AG04449 (cell line): ENCODE measurements at regions not wholly inside any gene's neighbourhood (a gene's known extent, or its start where the extent isn't known, plus 50 kb on each side); places are given as distances from the start of the nearest gene placed in this dataset.

Experiments used
- CTCF ChIA-PET: fragments of 350-600 bp; formaldehyde crosslinking; extraction: SDS; loops from one replicate; lab custom pipeline; 2021; ENCODE audit warnings: antibody characterized with exemption; lab: Yijun Ruan, JAX
- POLR2A ChIA-PET: fragments of 400-600, 350-600 bp; formaldehyde crosslinking; extraction: SDS; loops from one replicate; lab custom pipeline; 2020; ENCODE audit warnings: antibody characterized with exemption, inconsistent platforms; lab: Yijun Ruan, JAX
- DNase-seq: peaks from one replicate; pipeline ENCODE4 v3.0.0-alpha.2; 2010; ENCODE audit warnings: low read depth, low spot score
- H3K4me3 ChIP-seq: 2 replicates; pipeline ENCODE4 v1.5.1; 2011; ENCODE audit warnings: low read depth, mild to moderate bottlenecking, control low read depth, low read length
- TF ChIP-seq, protein P1 (sequence below): IDR thresholded peaks from one replicate; pipeline ENCODE4 v1.5.1; 2011; ENCODE audit warnings: mild to moderate bottlenecking, moderate library complexity, low read length, control low read depth, inconsistent platforms; ENCODE audit not compliant: insufficient read depth; ENCODE audit errors: missing control alignments

DNA sequence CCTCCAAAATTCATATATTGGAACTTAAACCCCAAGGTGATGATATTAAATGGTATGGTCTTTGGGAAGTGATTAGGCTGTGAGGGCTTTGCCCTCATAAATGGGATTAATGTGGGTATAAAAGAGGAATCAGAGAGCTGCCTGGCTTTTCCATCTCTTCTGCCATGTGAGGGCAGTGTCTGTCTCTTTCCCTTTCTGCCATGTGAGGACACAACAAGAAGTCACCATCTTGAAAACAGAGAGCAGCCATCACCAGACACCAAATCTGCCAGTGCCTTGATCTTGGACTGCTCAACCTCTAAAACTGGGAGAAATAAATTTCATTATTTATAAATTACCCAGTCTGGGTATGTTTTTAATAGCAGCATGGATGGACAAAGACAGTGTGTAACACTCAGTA lies 263.0 kb downstream of the PAX1 start:
- ChIA-PET CTCF (no interaction called here), POLR2A (no interaction called here)

DNA sequence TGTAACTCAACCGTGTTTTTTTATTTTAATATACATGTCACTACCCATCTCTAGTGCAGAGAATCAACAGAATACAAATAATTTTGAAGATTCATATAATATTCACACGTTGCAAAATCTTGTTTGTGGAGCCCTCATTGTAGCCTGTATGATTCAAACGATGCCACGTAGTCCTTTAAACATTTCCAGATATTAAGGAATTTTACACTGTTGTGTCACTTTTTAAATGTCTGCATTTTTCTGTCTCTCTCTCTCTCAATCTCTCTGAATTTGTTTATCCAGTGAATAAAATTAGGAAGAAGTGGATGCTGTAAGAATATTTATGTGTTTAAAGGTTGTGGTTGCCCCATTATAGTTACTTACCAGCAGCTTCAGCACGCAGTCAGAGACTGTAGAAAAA lies 262.0 kb downstream of the PAX1 start:
- no peak for DNase-seq
- POLR2A ChIA-PET = no interaction called here
- no peak overlapping the region for H3K4me3 ChIP-seq
- CTCF ChIA-PET = no interaction called here
- TF ChIP-seq, protein P1, sequence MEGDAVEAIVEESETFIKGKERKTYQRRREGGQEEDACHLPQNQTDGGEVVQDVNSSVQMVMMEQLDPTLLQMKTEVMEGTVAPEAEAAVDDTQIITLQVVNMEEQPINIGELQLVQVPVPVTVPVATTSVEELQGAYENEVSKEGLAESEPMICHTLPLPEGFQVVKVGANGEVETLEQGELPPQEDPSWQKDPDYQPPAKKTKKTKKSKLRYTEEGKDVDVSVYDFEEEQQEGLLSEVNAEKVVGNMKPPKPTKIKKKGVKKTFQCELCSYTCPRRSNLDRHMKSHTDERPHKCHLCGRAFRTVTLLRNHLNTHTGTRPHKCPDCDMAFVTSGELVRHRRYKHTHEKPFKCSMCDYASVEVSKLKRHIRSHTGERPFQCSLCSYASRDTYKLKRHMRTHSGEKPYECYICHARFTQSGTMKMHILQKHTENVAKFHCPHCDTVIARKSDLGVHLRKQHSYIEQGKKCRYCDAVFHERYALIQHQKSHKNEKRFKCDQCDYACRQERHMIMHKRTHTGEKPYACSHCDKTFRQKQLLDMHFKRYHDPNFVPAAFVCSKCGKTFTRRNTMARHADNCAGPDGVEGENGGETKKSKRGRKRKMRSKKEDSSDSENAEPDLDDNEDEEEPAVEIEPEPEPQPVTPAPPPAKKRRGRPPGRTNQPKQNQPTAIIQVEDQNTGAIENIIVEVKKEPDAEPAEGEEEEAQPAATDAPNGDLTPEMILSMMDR = no peak

More for the DNA sequence above, 263.0 kb downstream of the PAX1 start:
- no peak overlapping the region for H3K4me3 ChIP-seq
- no peak for DNase-seq
- TF ChIP-seq, protein P1 = no peak

DNA sequence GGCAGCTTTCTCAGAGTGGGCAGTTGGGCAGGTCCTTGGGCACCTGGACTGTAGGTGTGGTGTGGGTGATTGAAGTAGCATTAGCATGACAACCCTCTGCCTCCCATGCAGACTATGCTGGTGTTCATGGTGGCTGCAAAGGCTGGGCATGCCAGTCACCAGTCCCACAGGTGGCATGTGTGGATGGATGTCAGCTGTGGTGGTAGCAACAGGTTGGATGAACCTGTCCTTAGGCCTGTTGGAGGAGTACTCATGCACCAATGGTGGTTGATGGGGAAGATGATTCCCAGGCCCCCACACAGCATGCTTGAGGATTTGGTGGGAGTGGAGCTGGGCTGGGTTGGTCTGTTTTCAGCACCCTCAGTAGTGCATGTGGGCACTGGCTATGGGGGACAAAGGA lies 251.1 kb downstream of the PAX1 start:
- ChIA-PET POLR2A (no interaction called here), CTCF (no interaction called here)
- DNase-seq = no peak
- H3K4me3 ChIP-seq = no peak overlapping the region
- TF ChIP-seq, protein P1 = no peak

DNA sequence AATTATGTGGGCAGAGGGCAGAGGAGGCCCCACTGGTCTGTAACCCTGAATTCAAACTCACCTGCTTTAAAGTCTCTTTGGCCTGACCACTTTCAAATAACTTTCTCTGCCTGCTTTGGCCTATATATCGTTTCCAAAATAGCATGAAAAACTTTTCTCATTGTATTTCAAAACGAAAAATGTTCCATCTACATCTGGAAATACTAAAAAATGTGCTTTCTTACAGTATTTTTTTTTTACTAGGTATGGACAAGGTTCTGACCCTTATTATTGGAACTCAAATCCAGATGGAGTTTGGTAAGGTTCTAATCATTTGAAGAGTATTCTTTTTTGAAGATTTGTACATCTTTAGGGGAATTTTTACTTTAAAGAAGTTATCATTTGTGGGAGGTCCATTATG lies 241.9 kb downstream of the PAX1 start:
- CTCF ChIA-PET = no interaction called here

DNA sequence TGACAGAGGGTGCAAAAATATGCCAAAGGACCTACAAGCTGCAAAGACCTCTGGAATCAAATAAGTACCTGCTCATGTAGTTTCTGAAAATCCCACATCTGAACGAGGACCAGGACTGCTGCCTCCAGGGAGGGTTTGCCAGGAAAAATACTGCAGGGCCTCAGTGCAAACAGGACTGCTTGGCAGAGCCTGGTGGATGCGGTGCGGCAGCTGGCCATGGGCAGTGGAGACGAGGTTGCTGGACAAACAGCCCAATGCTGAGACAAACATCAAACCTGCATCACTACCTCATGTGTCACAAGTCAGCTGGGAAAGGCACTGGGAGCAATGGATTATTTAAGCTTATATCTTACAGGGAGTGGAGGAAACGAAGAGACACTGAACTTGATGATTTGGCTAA lies 238.8 kb downstream of the PAX1 start:
- H3K4me3 ChIP-seq = no peak overlapping the region
- ChIA-PET CTCF (no interaction called here), POLR2A (no interaction called here)
- no peak for DNase-seq
- TF ChIP-seq, protein P1 = no peak

More for the DNA sequence above, 241.9 kb downstream of the PAX1 start:
- H3K4me3 ChIP-seq = no peak overlapping the region
- POLR2A ChIA-PET = no interaction called here
- TF ChIP-seq, protein P1 = no peak
- DNase-seq = no peak

DNA sequence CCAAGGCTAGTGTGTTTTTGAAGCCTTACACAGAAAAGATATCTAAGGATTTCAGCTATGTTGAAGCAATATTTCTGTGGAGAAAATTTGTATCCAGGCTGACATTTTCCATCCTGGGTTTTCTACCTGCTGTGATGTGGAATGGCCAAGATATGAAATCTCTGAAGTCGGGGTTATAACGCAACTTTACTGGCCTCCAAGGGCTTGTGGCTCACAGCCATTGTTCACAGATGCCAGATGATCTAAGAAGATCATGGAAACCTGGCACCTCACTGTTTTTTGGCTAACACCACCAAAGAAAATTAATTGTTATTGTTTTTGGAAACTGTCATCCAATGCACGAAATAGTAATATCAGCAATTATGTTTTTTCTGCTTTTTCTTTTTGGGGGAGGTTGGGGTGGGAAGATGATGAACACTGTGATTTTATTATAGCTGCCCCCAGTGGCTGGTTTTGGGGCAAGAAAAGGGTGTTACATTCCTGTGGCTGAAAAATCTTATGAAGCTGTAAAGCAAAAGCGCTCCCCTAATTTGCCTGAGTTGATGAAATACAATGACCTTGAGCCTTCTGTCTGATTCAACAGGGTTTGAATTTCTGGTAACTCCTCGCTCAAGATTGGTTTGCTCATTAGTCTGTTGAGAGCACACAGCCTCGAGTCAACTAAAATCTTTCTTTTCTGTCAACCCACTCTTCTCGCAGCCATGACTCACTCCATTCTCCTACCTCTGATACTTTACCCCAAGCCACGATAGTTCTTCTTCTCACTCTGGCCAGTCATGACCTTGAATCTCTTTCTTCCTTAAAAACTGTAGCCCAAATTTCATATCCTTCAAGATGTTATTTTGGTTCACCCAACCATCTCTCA lies 236.7 kb downstream of the PAX1 start:
- H3K4me3 ChIP-seq = no peak overlapping the region
- DNase-seq = no peak
- TF ChIP-seq, protein P1 = no peak
- POLR2A ChIA-PET = no interaction called here
- CTCF ChIA-PET = no interaction called here
